K562 (cell line): ENCODE measurements at regions not wholly inside any gene's neighbourhood (a gene's known extent, or its start where the extent isn't known, plus 50 kb on each side); places are given as distances from the start of the nearest gene placed in this dataset.

Experiments
- ATAC-seq: fragments of 200-7000 bp; cut with Tn5 transposase; 3 replicates; pipeline ENCODE4 v1.9.1; 2020; ENCODE audit warnings: moderate library complexity
- BruUV-seq: library from RNA; stranded (reverse); fragments of 400-500 nt; replicated peaks from 2 replicates; lab custom pipeline; 2021; lab: Mats Ljungman, UMichigan
- CTCF ChIA-PET: fragments of 300-600 bp; formaldehyde crosslinking; extraction: SDS; loops from one replicate; lab custom pipeline; 2021; ENCODE audit warnings: low intra/inter-chr PET ratio; lab: Yijun Ruan, JAX
- POLR2A ChIA-PET: fragments of 300-600, 350-650 bp; sonication (Branson Sonifier 250); formaldehyde crosslinking; extraction: SDS; loops from one replicate; lab custom pipeline; 2021; ENCODE audit warnings: antibody characterized with exemption, inconsistent platforms; lab: Yijun Ruan, JAX
- DNase-seq, 4 experiments: peaks; one replicate each; pipeline versions ENCODE4 v3.0.0 to v3.0.0-alpha.2; 2011 to 2018; ENCODE audit warnings: low spot score in 3 of 4, mixed read lengths in 3 of 4; ENCODE audit errors: extremely low read depth in 1 of 4
- FAIRE-seq: peaks from 2 replicates; lab custom pipeline; 2011; peaks lifted over from hg19 to GRCh38; lab: Jason Lieb, UNC
- H2AFZ ChIP-seq: 2 replicates; pipeline ENCODE4 v1.6.0; 2011; ENCODE audit warnings: low read depth, low read length, control low read depth, inconsistent platforms
- H3K27ac ChIP-seq: fragments of 200-600 bp; 3 replicates; pipeline ENCODE4 v1.8.0; 2011; ENCODE audit warnings: low read depth, mild to moderate bottlenecking, control low read depth, inconsistent platforms, low read length, moderate library complexity, mixed read lengths; ENCODE audit errors: extremely low read depth
- H3K27me3 ChIP-seq, 2 experiments: fragments of 300-600 bp in 1 of 2; 2 replicates in 1 of 2; 3 replicates in 1 of 2; pipeline versions ENCODE4 v1.6.0 to v1.8.0; 2011; ENCODE audit warnings: inconsistent platforms in 2 of 2, low read length in 2 of 2, mild to moderate bottlenecking in 1 of 2, mixed read lengths in 1 of 2, moderate library complexity in 1 of 2; ENCODE audit not compliant: control insufficient read depth in 2 of 2, insufficient read depth in 2 of 2
- H3K36me3 ChIP-seq: fragments of 300-600 bp; 3 replicates; pipeline ENCODE4 v1.8.0; 2011; ENCODE audit warnings: mild to moderate bottlenecking, low read length, inconsistent platforms; ENCODE audit not compliant: control insufficient read depth, insufficient read depth
- H3K4me1 ChIP-seq, 2 experiments: fragments of 200-600 bp in 1 of 2; replicated peaks in 1 of 2; 2 replicates in 1 of 2; 3 replicates in 1 of 2; pipeline versions ENCODE4 v1.5.1 to v1.8.0; 2011; ENCODE audit warnings: inconsistent platforms in 2 of 2, low read length in 2 of 2, mild to moderate bottlenecking in 1 of 2, mixed read lengths in 1 of 2, moderate library complexity in 1 of 2; ENCODE audit not compliant: control insufficient read depth in 2 of 2, insufficient read depth in 2 of 2
- H3K4me2 ChIP-seq: 2 replicates; pipeline ENCODE4 v1.6.1; 2011; ENCODE audit warnings: low read length, control low read depth, inconsistent platforms, mixed read lengths; ENCODE audit not compliant: insufficient read depth
- H3K4me3 ChIP-seq: fragments of 200-600 bp; sonication (generic), shearing (Covaris generic); 2 replicates; pipeline ENCODE4 v1.5.1; 2016; ENCODE audit warnings: control low read depth, inconsistent platforms
- H3K79me2 ChIP-seq: fragments of 200-600 bp; 3 replicates; pipeline ENCODE4 v1.8.0; 2011; ENCODE audit warnings: low read length, inconsistent platforms; ENCODE audit not compliant: control insufficient read depth, insufficient read depth
- H3K9ac ChIP-seq, 2 experiments: 2 replicates each; pipeline versions ENCODE4 v1.6.0 to v1.6.1; 2011; ENCODE audit warnings: low read depth in 2 of 2, low read length in 2 of 2, control low read depth in 1 of 2, inconsistent platforms in 1 of 2, mild to moderate bottlenecking in 1 of 2, mixed read lengths in 1 of 2; ENCODE audit not compliant: insufficient read depth in 1 of 2
- H3K9me1 ChIP-seq: one replicate; pipeline ENCODE4 v1.6.0; 2011; ENCODE audit warnings: inconsistent platforms, mild to moderate bottlenecking, low read length, moderate library complexity; ENCODE audit not compliant: control insufficient read depth, insufficient read depth
- H3K9me3 ChIP-seq: replicated peaks from 2 replicates; pipeline ENCODE4 v1.5.1; 2011; ENCODE audit warnings: low read depth, low read length, inconsistent platforms; ENCODE audit not compliant: control insufficient read depth, insufficient read depth
- H4K20me1 ChIP-seq: replicated peaks from 2 replicates; pipeline ENCODE4 v1.6.1; 2011; ENCODE audit warnings: low read length, inconsistent platforms, mixed read lengths; ENCODE audit not compliant: control insufficient read depth, insufficient read depth
- CBX8 ChIP-seq: fragments of 200-600 bp; sonication (generic); IDR thresholded peaks from 2 replicates; pipeline ENCODE4 v1.6.1; 2012; ENCODE audit warnings: borderline replicate concordance, mixed run types, low read depth, mild to moderate bottlenecking, moderate library complexity, mixed read lengths, low read length, control low read depth, inconsistent platforms; ENCODE audit not compliant: poor library complexity, severe bottlenecking; ENCODE audit errors: extremely low read depth
- CREM ChIP-seq: IDR thresholded peaks from 2 replicates; pipeline ENCODE4 v1.6.1; 2014; ENCODE audit warnings: antibody characterized with exemption, low read depth
- MCM2 ChIP-seq: fragments of 450-650 bp; IDR thresholded peaks from 2 replicates; pipeline ENCODE4 v1.6.1; 2017; ENCODE audit warnings: low read depth, mild to moderate bottlenecking
- PATZ1 ChIP-seq: fragments of 250-450 bp; sonication (Bioruptor Pico); IDR thresholded peaks from 2 replicates; pipeline ENCODE4 v1.5.0; 2020; ENCODE audit warnings: mild to moderate bottlenecking, borderline replicate concordance
- WHSC1 ChIP-seq: IDR thresholded peaks from one replicate; pipeline ENCODE4 v1.6.1; 2012; ENCODE audit warnings: low read length, control low read depth, inconsistent platforms
- ZBED1 ChIP-seq: IDR thresholded peaks from 2 replicates; pipeline ENCODE4 v1.6.1; 2014
- ZNF561 ChIP-seq: fragments of 450-650 bp; formaldehyde crosslinking; conservative IDR thresholded peaks from 2 replicates; pipeline ENCODE4 v1.4.0; 2020; ENCODE audit warnings: mild to moderate bottlenecking, moderate library complexity
- ZNF644 ChIP-seq: fragments of 200-800 bp; sonication (Bioruptor generic); IDR thresholded peaks from 2 replicates; pipeline ENCODE4 v1.6.1; 2016; ENCODE audit warnings: low read depth, missing genetic modification characterization, missing compliant biosample characterization
- WGBS: fragments of 100-300 bp; shearing (Covaris generic); methylation state at CpG from one replicate; pipeline ENCODE4 v1.1.6; 2016; ENCODE audit warnings: low coverage, mixed read lengths; ENCODE audit not compliant: insufficient coverage; ENCODE audit errors: missing lambda C conversion rate; 5-methylcytosine and 5-hydroxymethylcytosine counted together
- in situ Hi-C: fragments of 300-500 bp; cut with MboI; formaldehyde crosslinking; loops from 4 replicates; pipeline ENCODE4 v1.15.0; 2018; ENCODE audit warnings: inconsistent platforms, mixed read lengths
- intact Hi-C: fragments of 100-400 bp; cut with micrococcal nuclease; formaldehyde crosslinking; loops from 2 replicates; pipeline ENCODE4 v1.14.2; 2022
- TF ChIP-seq, protein P1 (sequence below): sonication (generic); formaldehyde crosslinking; IDR thresholded peaks from 2 replicates; pipeline ENCODE4 v1.8.0; 2023; ENCODE audit warnings: mild to moderate bottlenecking, missing genetic modification reagents

DNA sequence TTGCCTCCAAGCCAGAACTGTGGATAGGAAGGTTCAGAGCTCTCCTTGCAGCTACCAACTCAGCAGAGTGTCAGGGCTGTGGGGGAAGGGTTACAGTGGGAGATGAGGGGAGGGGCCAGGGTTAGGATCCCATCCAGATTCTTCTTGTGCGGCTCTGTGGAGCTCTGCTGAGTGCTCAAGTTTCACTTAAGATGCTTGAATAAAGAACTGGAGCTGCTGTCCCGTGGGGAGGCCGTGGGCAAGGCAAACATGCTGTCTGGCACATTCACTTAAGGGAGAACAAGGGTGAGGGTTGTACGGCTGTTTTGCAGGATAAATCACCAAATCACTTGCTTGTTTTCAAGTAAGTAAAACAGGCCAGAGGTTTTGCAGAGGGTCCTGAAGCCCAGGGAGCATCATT lies 197.1 kb downstream of the FAM76B start:
- ChIA-PET CTCF (no interaction called here), POLR2A (no interaction called here)
- no peak for ATAC-seq
- DNase-seq: no peak
- intact Hi-C loops: loop anchor here (10.0 kb wide), 1 partner anchor 112 kb away; no protein-coding TSS in a partner anchor
- no peaks in the 10 kb centered on the region for H4K20me1 ChIP-seq
- H3K4me3 ChIP-seq: no peak overlapping the region
- no peaks in the 10 kb centered on the region for H3K9me1 ChIP-seq
- in situ Hi-C loops: no loop called here
- no peaks in the 10 kb centered on the region for H3K9me3 ChIP-seq
- no peaks in the 10 kb centered on the region; a peak in 1 of 5 replicates for H3K27me3 ChIP-seq
- no peak overlapping the region for H3K4me2 ChIP-seq
- no peak overlapping the region for H3K27ac ChIP-seq
- H2AFZ ChIP-seq: no peak overlapping the region
- no TSS peak for BruUV-seq
- no peak for FAIRE-seq
- H3K79me2 ChIP-seq: no peaks in the 10 kb centered on the region
- 0% methylated on average over 4 of the region's 4 CpGs for WGBS
- H3K36me3 ChIP-seq: no peaks in the 10 kb centered on the region
- H3K9ac ChIP-seq: no peak overlapping the region
- no peaks in the 10 kb centered on the region for H3K4me1 ChIP-seq
- TF ChIP-seq CREM (no peak), ZBED1 (no peak), CBX8 (no peak), MCM2 (no peak), ZNF561 (CRISPR knock-in tag) (no peak), PATZ1 (CRISPR knock-in tag) (no peak), ZNF644 (tag) (no peak), WHSC1 (no peak)
- TF ChIP-seq, protein P1, sequence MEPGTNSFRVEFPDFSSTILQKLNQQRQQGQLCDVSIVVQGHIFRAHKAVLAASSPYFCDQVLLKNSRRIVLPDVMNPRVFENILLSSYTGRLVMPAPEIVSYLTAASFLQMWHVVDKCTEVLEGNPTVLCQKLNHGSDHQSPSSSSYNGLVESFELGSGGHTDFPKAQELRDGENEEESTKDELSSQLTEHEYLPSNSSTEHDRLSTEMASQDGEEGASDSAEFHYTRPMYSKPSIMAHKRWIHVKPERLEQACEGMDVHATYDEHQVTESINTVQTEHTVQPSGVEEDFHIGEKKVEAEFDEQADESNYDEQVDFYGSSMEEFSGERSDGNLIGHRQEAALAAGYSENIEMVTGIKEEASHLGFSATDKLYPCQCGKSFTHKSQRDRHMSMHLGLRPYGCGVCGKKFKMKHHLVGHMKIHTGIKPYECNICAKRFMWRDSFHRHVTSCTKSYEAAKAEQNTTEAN (CRISPR knock-in tag): no peak
